Loucy (cell line): ENCODE measurements at regions not wholly inside any gene's neighbourhood (a gene's known extent, or its start where the extent isn't known, plus 50 kb on each side); places are given as distances from the start of the nearest gene placed in this dataset.

Source experiments
- H2AFZ ChIP-seq: fragments of 200-600 bp; sonication (generic); 2 replicates; pipeline ENCODE4 v1.6.0; 2016; ENCODE audit warnings: antibody characterized with exemption, mild to moderate bottlenecking, low read length, moderate library complexity
- H3F3A ChIP-seq: fragments of 200-600 bp; 2 replicates; pipeline ENCODE4 v1.6.0; 2016; ENCODE audit warnings: antibody characterized with exemption, low read depth, mild to moderate bottlenecking
- H3K27me3 ChIP-seq: fragments of 200-600 bp; sonication (generic); 2 replicates; pipeline ENCODE4 v1.6.1; 2014; ENCODE audit warnings: low read length, mild to moderate bottlenecking; ENCODE audit not compliant: insufficient read depth, poor library complexity, severe bottlenecking
- H3K36me3 ChIP-seq: fragments of 200-600 bp; sonication (generic); 2 replicates; pipeline ENCODE4 v1.6.1; 2016; ENCODE audit warnings: low read length; ENCODE audit not compliant: insufficient read depth
- H3K4me1 ChIP-seq: fragments of 200-600 bp; sonication (generic); 2 replicates; pipeline ENCODE4 v1.5.1; 2014; ENCODE audit warnings: low read length, mild to moderate bottlenecking; ENCODE audit not compliant: insufficient read depth, poor library complexity, severe bottlenecking
- H3K4me2 ChIP-seq: fragments of 200-600 bp; sonication (generic); 2 replicates; pipeline ENCODE4 v1.6.0; 2014; ENCODE audit warnings: antibody characterized with exemption, low read length, low read depth, mild to moderate bottlenecking; ENCODE audit not compliant: poor library complexity, severe bottlenecking
- H3K4me3 ChIP-seq: fragments of 200-600 bp; sonication (generic); 2 replicates; pipeline ENCODE4 v1.5.1; 2014; ENCODE audit warnings: low read length, mild to moderate bottlenecking, mixed read lengths; ENCODE audit not compliant: poor library complexity, severe bottlenecking
- H3K79me2 ChIP-seq: fragments of 200-600 bp; sonication (generic); 2 replicates; pipeline ENCODE4 v1.6.1; 2014; ENCODE audit warnings: low read length; ENCODE audit not compliant: insufficient read depth
- H3K9ac ChIP-seq: fragments of 200-600 bp; sonication (generic); 2 replicates; pipeline ENCODE4 v1.6.0; 2014; ENCODE audit warnings: mild to moderate bottlenecking, low read depth, low read length, moderate library complexity; ENCODE audit not compliant: poor library complexity, severe bottlenecking
- H3K9me2 ChIP-seq: fragments of 200-600 bp; sonication (generic); replicated peaks from 2 replicates; pipeline ENCODE4 v1.6.1; 2016; ENCODE audit warnings: low read depth, low read length, mixed read lengths
- H3K9me3 ChIP-seq: fragments of 200-600 bp; sonication (generic); 2 replicates; pipeline ENCODE4 v1.6.1; 2014; ENCODE audit warnings: mild to moderate bottlenecking, antibody characterized with exemption, low read length, low read depth; ENCODE audit not compliant: insufficient read depth
- H4K20me1 ChIP-seq: fragments of 200-600 bp; sonication (generic); 2 replicates; pipeline ENCODE4 v1.6.0; 2014; ENCODE audit warnings: antibody characterized with exemption, low read length, mild to moderate bottlenecking; ENCODE audit not compliant: insufficient read depth, poor library complexity, severe bottlenecking
- CTCF ChIP-seq: fragments of 200-600 bp; sonication (generic); conservative IDR thresholded peaks from 2 replicates; pipeline ENCODE4 v1.5.1; 2014; ENCODE audit warnings: mild to moderate bottlenecking, antibody characterized with exemption, low read length
- EZH2phosphoT487 ChIP-seq: fragments of 200-600 bp; IDR thresholded peaks from 2 replicates; pipeline ENCODE4 v1.6.1; 2018; ENCODE audit warnings: antibody characterized with exemption, mild to moderate bottlenecking, moderate library complexity, borderline replicate concordance

- H3F3A ChIP-seq: no peaks in the 10 kb centered on the region
- no peaks in the 10 kb centered on the region for H3K79me2 ChIP-seq
- 0 out of 2 replicates have a peak, but pooled peaks cover 5% of the 10 kb centered on the region for H3K9me3 ChIP-seq
- H2AFZ ChIP-seq: no peak overlapping the region
- H3K9me2 ChIP-seq: no peaks in the 10 kb centered on the region
- no peak overlapping the region for H3K4me2 ChIP-seq
- H3K4me3 ChIP-seq: no peak overlapping the region
- H3K27me3 ChIP-seq: no peaks in the 10 kb centered on the region
- no peaks in the 10 kb centered on the region for H4K20me1 ChIP-seq
- H3K36me3 ChIP-seq: no peaks in the 10 kb centered on the region
- H3K4me1 ChIP-seq: no peaks in the 10 kb centered on the region
- no peak overlapping the region for H3K9ac ChIP-seq
- no peak for TF ChIP-seq CTCF
- TF ChIP-seq EZH2phosphoT487: no peak
Measured at GRCh38 chr7:52842202-52842900, 193.1 kb upstream of the POM121L12 start.

- no peaks in the 10 kb centered on the region for H3K9me3 ChIP-seq
- no peak for TF ChIP-seq EZH2phosphoT487
- TF ChIP-seq CTCF: no peak
- no peaks in the 10 kb centered on the region for H3K36me3 ChIP-seq
- H3K9ac ChIP-seq: no peak overlapping the region
- no peaks in the 10 kb centered on the region for H3K27me3 ChIP-seq
- no peak overlapping the region for H3K4me2 ChIP-seq
- no peaks in the 10 kb centered on the region for H3K79me2 ChIP-seq
- H4K20me1 ChIP-seq: no peaks in the 10 kb centered on the region
- H3K4me3 ChIP-seq: no peak overlapping the region
- H3K4me1 ChIP-seq: no peaks in the 10 kb centered on the region
- H3K9me2 ChIP-seq: no peaks in the 10 kb centered on the region
- no peaks in the 10 kb centered on the region for H3F3A ChIP-seq
- H2AFZ ChIP-seq: no peak overlapping the region
Measured at GRCh38 chr7:52838981-52839411, 196.4 kb upstream of the POM121L12 start.

GRCh38 chr7:52831321-52831720, 204.1 kb upstream of the POM121L12 start:
- Histone ChIP-seq H2AFZ (no peak overlapping the region), H3K36me3 (no peaks in the 10 kb centered on the region), H3K4me1 (no peaks in the 10 kb centered on the region), H4K20me1 (no peaks in the 10 kb centered on the region), H3K4me3 (no peak overlapping the region), H3K9ac (no peak overlapping the region), H3F3A (no peaks in the 10 kb centered on the region), H3K9me2 (no peaks in the 10 kb centered on the region), H3K79me2 (no peaks in the 10 kb centered on the region), H3K27me3 (no peaks in the 10 kb centered on the region), H3K4me2 (no peak overlapping the region), H3K9me3 (no peaks in the 10 kb centered on the region)
- no peak for TF ChIP-seq CTCF
- no peak for TF ChIP-seq EZH2phosphoT487
